ENCODE measurements at regions not wholly inside any gene's neighbourhood (a gene's known extent, or its start where the extent isn't known, plus 50 kb on each side); places are given as distances from the start of the nearest gene placed in this dataset.

DNA sequence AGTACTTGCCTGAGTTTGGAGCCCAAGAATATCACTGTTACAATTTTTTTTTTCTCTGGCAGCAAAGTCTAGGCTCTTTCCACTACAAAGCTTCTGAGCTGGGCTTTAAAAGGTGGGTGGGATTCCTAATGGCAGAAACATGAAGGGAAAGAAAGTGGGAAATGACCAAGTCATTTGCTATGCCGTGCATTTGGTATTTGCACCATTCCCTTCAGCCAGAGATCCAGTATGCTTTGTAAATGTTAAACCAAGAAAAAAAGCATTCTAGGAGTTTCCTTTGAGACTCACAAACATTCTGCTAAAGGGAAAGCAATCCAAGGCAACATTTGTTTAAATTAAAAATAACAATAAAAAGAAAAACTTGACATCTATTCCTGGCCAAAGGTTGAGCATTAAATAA is 451.2 kb downstream of the RAB28 start:
- DNase-seq (ENCODE audit: extremely low spot score), result no peak
- POLR2A ChIA-PET, result no interaction called here
- CTCF ChIA-PET, result interaction anchor here (1.1 kb wide), 1 partner anchor 12 kb away, joined by 3 read pairs; no protein-coding TSS in a partner anchor
- TF ChIP-seq, protein P1, sequence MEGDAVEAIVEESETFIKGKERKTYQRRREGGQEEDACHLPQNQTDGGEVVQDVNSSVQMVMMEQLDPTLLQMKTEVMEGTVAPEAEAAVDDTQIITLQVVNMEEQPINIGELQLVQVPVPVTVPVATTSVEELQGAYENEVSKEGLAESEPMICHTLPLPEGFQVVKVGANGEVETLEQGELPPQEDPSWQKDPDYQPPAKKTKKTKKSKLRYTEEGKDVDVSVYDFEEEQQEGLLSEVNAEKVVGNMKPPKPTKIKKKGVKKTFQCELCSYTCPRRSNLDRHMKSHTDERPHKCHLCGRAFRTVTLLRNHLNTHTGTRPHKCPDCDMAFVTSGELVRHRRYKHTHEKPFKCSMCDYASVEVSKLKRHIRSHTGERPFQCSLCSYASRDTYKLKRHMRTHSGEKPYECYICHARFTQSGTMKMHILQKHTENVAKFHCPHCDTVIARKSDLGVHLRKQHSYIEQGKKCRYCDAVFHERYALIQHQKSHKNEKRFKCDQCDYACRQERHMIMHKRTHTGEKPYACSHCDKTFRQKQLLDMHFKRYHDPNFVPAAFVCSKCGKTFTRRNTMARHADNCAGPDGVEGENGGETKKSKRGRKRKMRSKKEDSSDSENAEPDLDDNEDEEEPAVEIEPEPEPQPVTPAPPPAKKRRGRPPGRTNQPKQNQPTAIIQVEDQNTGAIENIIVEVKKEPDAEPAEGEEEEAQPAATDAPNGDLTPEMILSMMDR (IDR thresholded peaks at IDR 0.05; ENCODE audit: control extremely low read depth, extremely low read depth, low read depth, missing control alignments), result no peak

- TF ChIP-seq, protein P1 (IDR thresholded peaks at IDR 0.05; ENCODE audit: control extremely low read depth, extremely low read depth, low read depth, missing control alignments), result no peak
- POLR2A ChIA-PET, result no interaction called here
- CTCF ChIA-PET, result no interaction called here
These were observed 459.7 kb downstream of the RAB28 start for GRCh38 chr4:13024147-13025105.

GRCh38 chr4:13007802-13008470 is 476.2 kb downstream of the RAB28 start:
- ChIA-PET CTCF (no interaction called here), POLR2A (no interaction called here)
- no peak for DNase-seq (ENCODE audit: extremely low spot score)
- TF ChIP-seq, protein P1 (IDR thresholded peaks at IDR 0.05; ENCODE audit: control extremely low read depth, extremely low read depth, low read depth, missing control alignments), result no peak

More at GRCh38 chr4:13024147-13025105, 459.7 kb downstream of the RAB28 start:
- no peak for DNase-seq (ENCODE audit: extremely low spot score)

- no peak for DNase-seq (ENCODE audit: extremely low spot score)
- POLR2A ChIA-PET, result no interaction called here
- TF ChIP-seq, protein P1 (IDR thresholded peaks at IDR 0.05; ENCODE audit: control extremely low read depth, extremely low read depth, low read depth, missing control alignments), result no peak
- CTCF ChIA-PET, result no interaction called here
These were observed 490.2 kb downstream of the RAB28 start for GRCh38 chr4:12993923-12994322.

- ChIA-PET POLR2A (no interaction called here), CTCF (no interaction called here)
- TF ChIP-seq, protein P1 (IDR thresholded peaks at IDR 0.05; ENCODE audit: control extremely low read depth, extremely low read depth, low read depth, missing control alignments), result no peak
- DNase-seq (ENCODE audit: extremely low spot score), result no peak
These were observed 496.9 kb downstream of the RAB28 start for GRCh38 chr4:12987284-12987683.

DNA sequence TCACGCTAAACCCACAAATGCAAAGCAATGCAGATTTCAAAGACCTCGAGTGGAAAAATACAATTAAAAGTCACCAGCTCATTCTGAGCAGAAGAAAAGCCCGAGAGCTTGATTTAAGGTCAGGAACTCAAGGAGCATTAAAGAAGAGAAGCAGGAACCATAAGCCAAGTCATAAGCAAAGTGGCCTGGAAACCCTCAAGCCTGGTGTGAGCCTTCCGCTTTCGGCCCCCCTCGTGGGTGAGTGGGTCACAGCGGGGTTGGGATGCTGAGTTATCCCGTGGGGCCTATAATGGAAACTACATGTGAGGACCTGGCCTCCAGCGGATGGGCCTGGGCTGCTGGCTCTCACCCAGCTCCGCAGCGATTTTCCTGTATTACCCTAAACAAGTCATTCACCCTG is 504.3 kb downstream of the RAB28 start:
- CTCF ChIA-PET, result no interaction called here
- POLR2A ChIA-PET, result no interaction called here
- no peak for DNase-seq (ENCODE audit: extremely low spot score)
- TF ChIP-seq, protein P1 (IDR thresholded peaks at IDR 0.05; ENCODE audit: control extremely low read depth, extremely low read depth, low read depth, missing control alignments), result no peak
